ENCODE measurements at regions not wholly inside any gene's neighbourhood (a gene's known extent, or its start where the extent isn't known, plus 50 kb on each side); places are given as distances from the start of the nearest gene placed in this dataset.
"Not testable (repeated sequence)": the region's sequence is repeated elsewhere in the genome, so short reads cannot be mapped to it uniquely, and the experiment has no call there.

DNA sequence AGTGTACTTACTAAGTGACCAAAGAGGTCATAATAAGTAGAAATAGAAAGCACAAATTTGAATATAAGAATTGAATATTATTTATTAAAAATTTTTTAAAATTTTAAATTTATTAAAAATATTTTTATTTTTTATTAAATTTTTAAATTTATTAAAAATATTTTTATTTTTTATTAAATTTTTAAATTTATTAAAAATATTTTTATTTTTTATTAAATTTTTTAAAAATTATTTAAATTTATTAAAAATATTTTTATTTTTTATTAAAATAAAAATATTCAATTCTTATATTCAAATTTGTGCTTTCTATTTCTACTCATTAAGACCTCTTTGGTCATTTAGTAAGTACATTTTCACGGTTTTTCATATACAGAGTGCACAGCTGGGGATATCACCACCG, 366.5 kb downstream of the PTH2R start:
- not testable (repeated sequence) for TF ChIP-seq SP1 (IDR thresholded peaks at IDR 0.05); FOXM1 (IDR thresholded peaks at IDR 0.05; ENCODE audit: borderline replicate concordance); ARNT (IDR thresholded peaks at IDR 0.05); SUZ12 (IDR thresholded peaks at IDR 0.05); FOXK2 (IDR thresholded peaks at IDR 0.05); NFRKB (IDR thresholded peaks at IDR 0.05); ELF4 (IDR thresholded peaks at IDR 0.05); LEF1 (IDR thresholded peaks at IDR 0.05; ENCODE audit: borderline replicate concordance); TARDBP (IDR thresholded peaks at IDR 0.05); HDGF (IDR thresholded peaks at IDR 0.05; ENCODE audit: borderline replicate concordance); FOXA1 (IDR thresholded peaks at IDR 0.05); CTBP1 (IDR thresholded peaks at IDR 0.05; ENCODE audit: borderline replicate concordance)
